Brain microvascular endothelial cell (primary cell): ENCODE measurements at regions not wholly inside any gene's neighbourhood (a gene's known extent, or its start where the extent isn't known, plus 50 kb on each side); places are given as distances from the start of the nearest gene placed in this dataset.

Experiments used
- DNase-seq: peaks from one replicate; pipeline ENCODE4 v3.0.0-alpha.2; 2020
- H3K27ac ChIP-seq: fragments of 250-450 bp; sonication (Bioruptor Pico); 2 replicates; pipeline ENCODE4 v1.5.1; 2020; ENCODE audit warnings: mild to moderate bottlenecking, moderate library complexity
- H3K27me3 ChIP-seq: fragments of 250-450 bp; sonication (Bioruptor Pico); replicated peaks from 2 replicates; pipeline ENCODE4 v1.5.1; 2020; ENCODE audit warnings: mild to moderate bottlenecking
- H3K36me3 ChIP-seq: fragments of 250-450 bp; sonication (Bioruptor Pico); replicated peaks from 2 replicates; pipeline ENCODE4 v1.5.1; 2020; ENCODE audit warnings: mild to moderate bottlenecking
- H3K4me3 ChIP-seq: 2 replicates; pipeline ENCODE4 v1.5.1; 2011; ENCODE audit warnings: low read depth, mild to moderate bottlenecking, control low read depth, low read length, moderate library complexity
- in situ Hi-C: cut with HindIII; loops from 2 replicates; pipeline ENCODE4 v1.10.0; 2017; ENCODE audit warnings: low sequenced_read_pairs, low pct_ligation_motif_present
- TF ChIP-seq, protein P1 (sequence below): IDR thresholded peaks from 2 replicates; pipeline ENCODE4 v1.5.1; 2011; ENCODE audit warnings: low read depth, mild to moderate bottlenecking, moderate library complexity, low read length, control low read depth, inconsistent platforms; ENCODE audit errors: missing control alignments

DNA sequence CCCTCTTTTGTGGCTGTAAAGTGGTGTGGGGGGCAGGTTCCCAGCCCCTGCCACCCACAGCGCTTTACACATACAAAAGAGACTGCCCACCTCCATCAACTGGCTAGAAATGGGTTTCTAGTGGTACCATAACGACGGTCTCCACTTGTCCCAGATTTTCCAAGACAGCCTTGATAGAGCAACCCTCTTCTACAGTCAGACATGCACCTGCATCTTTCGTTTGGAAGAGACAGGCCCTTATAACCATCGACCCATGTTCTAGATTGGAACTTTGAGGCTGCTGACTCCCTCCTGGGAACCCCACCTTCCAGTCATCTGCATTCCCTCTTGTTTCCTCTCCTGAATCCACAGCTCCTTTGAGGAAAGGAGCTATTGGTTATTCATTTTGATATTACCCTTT lies 63.1 kb downstream of the GSX1 start:
- H3K36me3 ChIP-seq, result no peaks in the 10 kb centered on the region
- no peak for DNase-seq
- TF ChIP-seq, protein P1, sequence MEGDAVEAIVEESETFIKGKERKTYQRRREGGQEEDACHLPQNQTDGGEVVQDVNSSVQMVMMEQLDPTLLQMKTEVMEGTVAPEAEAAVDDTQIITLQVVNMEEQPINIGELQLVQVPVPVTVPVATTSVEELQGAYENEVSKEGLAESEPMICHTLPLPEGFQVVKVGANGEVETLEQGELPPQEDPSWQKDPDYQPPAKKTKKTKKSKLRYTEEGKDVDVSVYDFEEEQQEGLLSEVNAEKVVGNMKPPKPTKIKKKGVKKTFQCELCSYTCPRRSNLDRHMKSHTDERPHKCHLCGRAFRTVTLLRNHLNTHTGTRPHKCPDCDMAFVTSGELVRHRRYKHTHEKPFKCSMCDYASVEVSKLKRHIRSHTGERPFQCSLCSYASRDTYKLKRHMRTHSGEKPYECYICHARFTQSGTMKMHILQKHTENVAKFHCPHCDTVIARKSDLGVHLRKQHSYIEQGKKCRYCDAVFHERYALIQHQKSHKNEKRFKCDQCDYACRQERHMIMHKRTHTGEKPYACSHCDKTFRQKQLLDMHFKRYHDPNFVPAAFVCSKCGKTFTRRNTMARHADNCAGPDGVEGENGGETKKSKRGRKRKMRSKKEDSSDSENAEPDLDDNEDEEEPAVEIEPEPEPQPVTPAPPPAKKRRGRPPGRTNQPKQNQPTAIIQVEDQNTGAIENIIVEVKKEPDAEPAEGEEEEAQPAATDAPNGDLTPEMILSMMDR, result no peak
- H3K27me3 ChIP-seq, result no peaks in the 10 kb centered on the region
- no peak overlapping the region for H3K4me3 ChIP-seq
- no peak overlapping the region for H3K27ac ChIP-seq
- in situ Hi-C loops, result no loop called here

DNA sequence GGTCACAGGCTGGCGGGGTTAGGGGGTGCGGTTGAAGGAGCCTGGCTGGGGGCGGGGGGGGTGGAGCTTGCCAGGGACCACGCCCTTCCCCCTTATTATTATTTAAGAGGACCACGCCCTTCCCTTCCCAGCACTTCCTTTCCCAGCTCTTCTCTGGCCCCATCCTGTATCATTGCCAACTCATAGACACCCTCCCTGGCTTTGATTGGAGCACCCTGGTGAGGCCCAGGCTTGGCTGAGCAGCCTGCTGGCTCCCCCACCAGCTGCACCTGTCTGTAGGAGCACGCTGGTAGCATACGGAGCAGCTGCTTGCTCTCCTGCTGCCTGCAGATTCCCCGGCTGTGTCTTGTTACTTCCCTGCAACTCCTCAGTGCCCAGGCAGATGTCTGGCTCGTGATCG lies 62.5 kb upstream of the PDX1 start:
- H3K36me3 ChIP-seq, result no peaks in the 10 kb centered on the region
- TF ChIP-seq, protein P1, result no peak
- in situ Hi-C loops, result no loop called here
- H3K27ac ChIP-seq, result no peak overlapping the region
- no peak overlapping the region for H3K4me3 ChIP-seq
- DNase-seq, result no peak
- no peaks in the 10 kb centered on the region for H3K27me3 ChIP-seq

DNA sequence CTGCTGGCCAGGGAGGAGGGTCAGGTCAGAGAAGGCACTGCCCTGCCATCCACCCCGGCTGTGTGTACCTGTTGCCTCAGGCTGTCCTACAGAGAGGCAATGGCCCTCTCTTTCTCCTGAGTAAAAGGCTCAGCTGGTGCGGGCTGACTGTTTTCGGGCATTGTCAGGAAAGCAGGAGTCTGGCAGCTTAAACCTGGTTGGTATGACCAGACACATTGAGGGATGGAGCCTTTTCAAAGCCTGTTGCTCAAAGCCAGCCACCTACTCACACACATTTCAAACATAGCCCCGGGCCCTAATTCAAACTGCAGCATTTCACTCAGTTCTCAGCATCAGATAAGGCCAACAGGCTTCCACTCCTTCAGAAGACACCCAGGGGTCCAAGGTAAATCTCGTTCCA lies 61.8 kb upstream of the PDX1 start:
- TF ChIP-seq, protein P1, result no peak
- H3K27ac ChIP-seq, result no peak overlapping the region
- no peaks in the 10 kb centered on the region for H3K27me3 ChIP-seq
- no peaks in the 10 kb centered on the region for H3K36me3 ChIP-seq
- in situ Hi-C loops, result no loop called here
- no peak for DNase-seq
- H3K4me3 ChIP-seq, result no peak overlapping the region

DNA sequence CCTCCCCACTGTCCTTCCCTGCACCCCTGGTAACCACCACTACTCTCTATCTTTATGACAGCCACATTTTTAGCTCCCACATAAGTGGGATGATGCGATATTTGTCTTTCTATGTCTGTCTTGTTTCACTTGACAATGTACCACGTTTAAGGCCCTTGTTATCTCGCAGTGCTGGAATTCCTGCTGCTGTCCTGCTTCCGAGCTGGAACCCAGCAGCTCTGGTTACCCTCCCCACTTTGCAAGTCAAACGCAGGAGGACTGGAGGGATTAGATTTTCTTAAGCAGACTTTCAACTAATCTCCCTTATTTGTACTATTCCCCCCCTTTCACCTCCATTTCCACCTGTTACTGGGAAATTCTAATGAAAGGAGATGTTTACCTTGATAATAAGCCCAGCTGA lies 59.1 kb upstream of the PDX1 start:
- in situ Hi-C loops, result no loop called here
- DNase-seq, result no peak

DNA sequence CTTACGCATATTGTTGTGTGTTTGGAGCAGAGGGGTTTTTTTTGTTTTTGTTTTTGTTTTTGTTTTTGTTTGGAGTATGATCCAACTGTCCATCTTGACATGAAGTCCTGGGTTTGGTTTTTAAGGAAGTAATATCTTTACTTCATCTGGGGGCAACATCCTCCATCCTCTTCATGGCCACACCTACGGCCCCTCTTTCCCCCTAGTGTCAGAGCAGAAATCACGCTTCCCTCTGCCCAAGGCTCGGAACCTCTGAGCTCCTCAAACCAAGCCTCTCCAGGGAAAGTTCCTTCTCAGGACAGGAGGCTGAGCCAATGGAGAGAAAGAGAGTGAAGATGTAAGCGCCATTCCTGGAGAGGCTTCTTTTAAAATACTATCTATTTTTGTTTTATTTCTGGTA lies 58.6 kb upstream of the PDX1 start:
- in situ Hi-C loops, result no loop called here
- Histone ChIP-seq H3K27me3 (no peaks in the 10 kb centered on the region), H3K36me3 (no peaks in the 10 kb centered on the region), H3K4me3 (no peak overlapping the region), H3K27ac (no peak overlapping the region)
- no peak for DNase-seq
- TF ChIP-seq, protein P1, result no peak

More for the DNA sequence above, 59.1 kb upstream of the PDX1 start:
- H3K4me3 ChIP-seq, result no peak overlapping the region
- no peak overlapping the region for H3K27ac ChIP-seq
- H3K27me3 ChIP-seq, result no peaks in the 10 kb centered on the region
- TF ChIP-seq, protein P1, result no peak
- no peaks in the 10 kb centered on the region for H3K36me3 ChIP-seq

DNA sequence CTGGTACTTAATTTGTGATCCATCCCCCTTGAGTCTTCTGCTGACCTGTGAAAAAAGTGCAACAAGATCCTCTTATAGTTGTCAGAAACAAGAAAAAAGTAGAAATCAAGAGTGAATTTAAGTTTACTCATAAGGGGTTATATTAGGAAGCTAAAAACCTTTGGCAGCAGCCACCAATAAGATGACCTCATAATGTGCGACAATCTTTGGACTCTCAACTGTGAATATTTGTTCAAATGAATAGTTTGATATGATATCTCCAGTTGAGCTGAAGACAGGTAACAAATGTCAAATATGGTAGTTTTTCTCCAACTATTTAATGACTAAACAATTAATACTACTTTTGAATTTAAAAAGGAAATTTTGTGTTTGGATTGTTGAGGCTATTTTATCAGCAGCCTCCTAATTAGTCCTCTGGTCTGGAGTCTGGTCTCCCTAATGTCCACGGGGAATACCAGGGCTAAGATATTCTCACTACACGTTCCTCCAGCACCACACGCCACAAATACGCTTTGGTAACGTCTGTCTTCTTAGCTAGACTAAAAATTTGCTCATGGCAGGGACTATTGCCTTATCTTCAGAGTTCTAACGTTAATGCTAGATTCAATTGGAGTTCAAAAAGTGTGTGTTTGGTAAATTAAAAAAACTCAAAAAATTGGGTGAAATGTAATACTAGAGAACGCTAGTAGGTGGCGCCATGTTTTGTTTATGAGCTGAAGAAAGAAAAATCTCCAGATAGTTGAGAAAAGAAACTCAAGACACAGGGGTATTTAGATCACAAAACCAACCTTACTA lies 51.0 kb upstream of the PDX1 start:
- no peak overlapping the region for H3K27ac ChIP-seq
- in situ Hi-C loops, result no loop called here
- DNase-seq, result peak; percentile 1
- TF ChIP-seq, protein P1, result peak; percentile 46
- H3K27me3 ChIP-seq, result no peaks in the 10 kb centered on the region
- H3K36me3 ChIP-seq, result no peaks in the 10 kb centered on the region
- H3K4me3 ChIP-seq, result no peak overlapping the region
